ENCODE measurements at regions not wholly inside any gene's neighbourhood (a gene's known extent, or its start where the extent isn't known, plus 50 kb on each side); places are given as distances from the start of the nearest gene placed in this dataset.

DNA sequence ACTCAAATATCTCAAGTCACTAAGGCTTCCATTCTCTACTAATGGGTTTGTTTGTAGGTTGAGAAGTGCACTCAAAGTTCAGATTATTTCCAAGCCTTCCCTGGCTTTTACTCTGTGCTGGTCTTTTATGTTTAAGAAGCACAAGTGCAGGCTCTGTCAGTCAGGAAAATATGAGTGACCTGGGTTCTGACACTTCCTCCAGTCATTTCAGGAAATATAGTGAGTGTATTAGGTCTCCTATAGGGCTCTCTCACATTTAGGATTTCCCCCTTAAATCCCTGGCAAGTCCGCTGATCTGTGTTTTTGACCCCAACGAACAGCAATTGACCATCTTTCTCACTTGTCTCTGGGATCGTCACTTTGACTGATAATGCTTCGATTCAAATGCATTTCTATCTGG lies 210.2 kb downstream of the ARPP21 start:
- Histone ChIP-seq H3K4me3 (replicated peaks in 1 of 3; ENCODE audit: insufficient read depth in 1 of 3, low read depth in 1 of 3, low read length in 3 of 3) (no peak overlapping the region), H3K36me3 (ENCODE audit: control insufficient read depth in 2 of 2, extremely low read depth in 1 of 2, insufficient read depth in 2 of 2, low read length in 2 of 2) (no peaks in the 10 kb centered on the region), H2AFZ (ENCODE audit: low read depth, low read length) (no peak overlapping the region), H3K4me2 (ENCODE audit: insufficient read depth, low read length) (no peak overlapping the region), H3K27ac (ENCODE audit: insufficient read depth, low read depth, low read length) (no peak overlapping the region), H4K20me1 (replicated peaks; ENCODE audit: control insufficient read depth, extremely low read depth, insufficient read depth, low read length) (no peaks in the 10 kb centered on the region), H3K9me3 (replicated peaks; ENCODE audit: control insufficient read depth, insufficient read depth, low read length) (no peaks in the 10 kb centered on the region), H3K9ac (replicated peaks; ENCODE audit: extremely low read depth, insufficient read depth, low read length) (no peak overlapping the region), H3K27me3 (ENCODE audit: control insufficient read depth in 2 of 2, insufficient read depth in 2 of 2, low read length in 2 of 2) (no peaks in the 10 kb centered on the region), H3K9me1 (replicated peaks; ENCODE audit: control insufficient read depth, extremely low read depth, insufficient read depth, low read length) (no peaks in the 10 kb centered on the region), H3K4me1 (ENCODE audit: control insufficient read depth, extremely low read depth, insufficient read depth, low read length) (no peaks in the 10 kb centered on the region), H3K79me2 (ENCODE audit: control insufficient read depth, insufficient read depth, low read length) (no peaks in the 10 kb centered on the region)
- ChIA-PET CTCF (no interaction called here), POLR2A (no interaction called here)
- no peak for TF ChIP-seq MYC (IDR thresholded peaks at IDR 0.05; ENCODE audit: low read depth, low read length)
- no peak for TF ChIP-seq MAX (IDR thresholded peaks at IDR 0.05; ENCODE audit: insufficient read depth, insufficient read length)
- TF ChIP-seq POLR2AphosphoS5 (IDR thresholded peaks at IDR 0.05; ENCODE audit: insufficient read depth, low read depth, low read length) = no peak
- TF ChIP-seq EZH2 (IDR thresholded peaks at IDR 0.05; ENCODE audit: borderline replicate concordance, low read depth, low read length, severe bottlenecking) = no peak
- intact Hi-C loops (cut with micrococcal nuclease) = no loop called here
- DNase-seq (ENCODE audit: low read depth, low spot score) (no peak), FAIRE-seq (no peak)
- BruUV-seq (replicated peaks) = no TSS peak
- dilution Hi-C loops (cut with MboI; ENCODE audit: extremely low pct_ligation_motif_present, low sequenced_read_pairs) = no loop called here

- ChIA-PET CTCF (no interaction called here), POLR2A (no interaction called here)
- H2AFZ ChIP-seq (ENCODE audit: low read depth, low read length) = no peak overlapping the region
- no peaks in the 10 kb centered on the region for H3K9me1 ChIP-seq (replicated peaks; ENCODE audit: control insufficient read depth, extremely low read depth, insufficient read depth, low read length)
- no peaks in the 10 kb centered on the region for H3K4me1 ChIP-seq (ENCODE audit: control insufficient read depth, extremely low read depth, insufficient read depth, low read length)
- intact Hi-C loops (cut with micrococcal nuclease) = no loop called here
- dilution Hi-C loops (cut with MboI; ENCODE audit: extremely low pct_ligation_motif_present, low sequenced_read_pairs) = no loop called here
- no peak overlapping the region for H3K4me2 ChIP-seq (ENCODE audit: insufficient read depth, low read length)
- H3K79me2 ChIP-seq (ENCODE audit: control insufficient read depth, insufficient read depth, low read length) = no peaks in the 10 kb centered on the region
- H4K20me1 ChIP-seq (replicated peaks; ENCODE audit: control insufficient read depth, extremely low read depth, insufficient read depth, low read length) = no peaks in the 10 kb centered on the region
- H3K36me3 ChIP-seq (ENCODE audit: control insufficient read depth in 2 of 2, extremely low read depth in 1 of 2, insufficient read depth in 2 of 2, low read length in 2 of 2) = no peaks in the 10 kb centered on the region
- FAIRE-seq (no peak), DNase-seq (ENCODE audit: low read depth, low spot score) (no peak)
- H3K9ac ChIP-seq (replicated peaks; ENCODE audit: extremely low read depth, insufficient read depth, low read length) = no peak overlapping the region
- no peaks in the 10 kb centered on the region for H3K9me3 ChIP-seq (replicated peaks; ENCODE audit: control insufficient read depth, insufficient read depth, low read length)
- no TSS peak for BruUV-seq (replicated peaks)
- H3K4me3 ChIP-seq (replicated peaks in 1 of 3; ENCODE audit: insufficient read depth in 1 of 3, low read depth in 1 of 3, low read length in 3 of 3) = no peak overlapping the region
- no peak overlapping the region for H3K27ac ChIP-seq (ENCODE audit: insufficient read depth, low read depth, low read length)
- no peaks in the 10 kb centered on the region for H3K27me3 ChIP-seq (ENCODE audit: control insufficient read depth in 2 of 2, insufficient read depth in 2 of 2, low read length in 2 of 2)
- no peak for TF ChIP-seq MYC (IDR thresholded peaks at IDR 0.05; ENCODE audit: low read depth, low read length)
- TF ChIP-seq POLR2AphosphoS5 (IDR thresholded peaks at IDR 0.05; ENCODE audit: insufficient read depth, low read depth, low read length) = no peak
Observed at GRCh38 chr3:35849963-35850362, 210.6 kb downstream of the ARPP21 start.
